ENCODE measurements at regions not wholly inside any gene's neighbourhood (a gene's known extent, or its start where the extent isn't known, plus 50 kb on each side); places are given as distances from the start of the nearest gene placed in this dataset.

DNA sequence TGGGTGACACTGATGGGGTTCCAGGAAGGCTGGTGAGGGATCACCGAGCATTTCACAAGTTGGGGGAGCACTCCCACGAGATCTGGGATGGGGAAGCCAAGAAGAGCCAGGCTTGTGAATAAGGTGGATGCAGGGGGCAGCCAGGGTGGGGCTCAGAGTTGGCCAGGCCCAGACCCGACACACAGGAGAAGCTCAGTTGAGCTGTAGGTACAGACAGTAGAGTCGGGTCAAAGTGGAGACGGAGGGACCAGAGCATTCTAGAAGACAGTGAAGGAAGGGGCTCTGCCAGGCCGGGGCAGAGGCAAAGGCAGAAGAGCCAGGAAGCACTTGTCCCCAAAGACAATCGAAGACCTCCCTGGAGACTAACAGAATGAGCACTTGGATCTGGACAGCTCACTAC, 70.9 kb upstream of the BCL11B start:
- Histone ChIP-seq H3K4me1 (ENCODE audit: insufficient read depth, low read length) (peaks cover 16% of the 10 kb centered on the region), H3K9ac (ENCODE audit: insufficient read depth, low read depth, low read length) (no peak overlapping the region), H4K20me1 (ENCODE audit: insufficient read depth, low read length) (no peaks in the 10 kb centered on the region), H3K4me3 (replicated peaks in 1 of 3; ENCODE audit: insufficient read depth in 1 of 3, low read depth in 2 of 3, low read length in 3 of 3) (no peak overlapping the region), H3K27ac (ENCODE audit: extremely low read length, insufficient read depth, low read length) (no peak overlapping the region), H3K9me3 (ENCODE audit: low read length) (no peaks in the 10 kb centered on the region), H3K4me2 (ENCODE audit: low read depth, low read length) (no peak overlapping the region), H2AFZ (ENCODE audit: low read length) (no peak overlapping the region), H3K27me3 (ENCODE audit: control insufficient read depth in 1 of 2, insufficient read depth in 2 of 2, low read length in 2 of 2) (peaks cover 0 to 34% of the 10 kb centered on the region in 2 experiments; a peak in 2 of 5 replicates), H3K36me3 (replicated peaks in 1 of 2; ENCODE audit: control insufficient read depth in 1 of 2, insufficient read depth in 2 of 2, low read length in 2 of 2) (no peaks in the 10 kb centered on the region), H3K79me2 (ENCODE audit: insufficient read depth, low read length) (no peaks in the 10 kb centered on the region)
- ChIA-PET CTCF (ENCODE audit: low intra/inter-chr PET ratio, low total read pairs) (no interaction called here), POLR2A (no interaction called here)
- WGBS (ENCODE audit: low lambda C conversion rate): 14% methylated on average over 7 of the region's 7 CpGs
- intact Hi-C loops (cut with micrococcal nuclease; ENCODE audit: unreplicated experiment): no loop called here
- TF ChIP-seq ZBTB42 (CRISPR knock-in tag; IDR thresholded peaks at IDR 0.05) (no peak), PRMT3 (CRISPR knock-in tag; IDR thresholded peaks at IDR 0.05; ENCODE audit: borderline replicate concordance, low read depth) (no peak), CCAR2 (optimal IDR thresholded peaks at IDR 0.05; ENCODE audit: low read depth, low read length) (no peak), HDAC1 (CRISPR knock-in tag; IDR thresholded peaks at IDR 0.05) (no peak), ZNF274 (CRISPR knock-in tag; IDR thresholded peaks at IDR 0.05) (no peak), SIN3A (IDR thresholded peaks at IDR 0.05; ENCODE audit: borderline replicate concordance, low read depth, low read length) (no peak), KLF11 (CRISPR knock-in tag; IDR thresholded peaks at IDR 0.05) (no peak), JDP2 (CRISPR knock-in tag; IDR thresholded peaks at IDR 0.05; ENCODE audit: borderline replicate concordance) (no peak), ZNF12 (CRISPR knock-in tag; IDR thresholded peaks at IDR 0.05) (no peak), SIN3B (IDR thresholded peaks at IDR 0.05; ENCODE audit: low read length) (no peak)
- TF ChIP-seq, protein P1, sequence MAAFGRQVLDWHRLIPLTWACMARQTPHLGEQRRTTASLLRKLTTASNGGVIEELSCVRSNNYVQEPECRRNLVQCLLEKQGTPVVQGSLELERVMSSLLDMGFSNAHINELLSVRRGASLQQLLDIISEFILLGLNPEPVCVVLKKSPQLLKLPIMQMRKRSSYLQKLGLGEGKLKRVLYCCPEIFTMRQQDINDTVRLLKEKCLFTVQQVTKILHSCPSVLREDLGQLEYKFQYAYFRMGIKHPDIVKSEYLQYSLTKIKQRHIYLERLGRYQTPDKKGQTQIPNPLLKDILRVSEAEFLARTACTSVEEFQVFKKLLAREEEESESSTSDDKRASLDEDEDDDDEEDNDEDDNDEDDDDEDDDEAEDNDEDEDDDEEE (CRISPR knock-in tag; IDR thresholded peaks at IDR 0.05): no peak
- TF ChIP-seq, protein P2, sequence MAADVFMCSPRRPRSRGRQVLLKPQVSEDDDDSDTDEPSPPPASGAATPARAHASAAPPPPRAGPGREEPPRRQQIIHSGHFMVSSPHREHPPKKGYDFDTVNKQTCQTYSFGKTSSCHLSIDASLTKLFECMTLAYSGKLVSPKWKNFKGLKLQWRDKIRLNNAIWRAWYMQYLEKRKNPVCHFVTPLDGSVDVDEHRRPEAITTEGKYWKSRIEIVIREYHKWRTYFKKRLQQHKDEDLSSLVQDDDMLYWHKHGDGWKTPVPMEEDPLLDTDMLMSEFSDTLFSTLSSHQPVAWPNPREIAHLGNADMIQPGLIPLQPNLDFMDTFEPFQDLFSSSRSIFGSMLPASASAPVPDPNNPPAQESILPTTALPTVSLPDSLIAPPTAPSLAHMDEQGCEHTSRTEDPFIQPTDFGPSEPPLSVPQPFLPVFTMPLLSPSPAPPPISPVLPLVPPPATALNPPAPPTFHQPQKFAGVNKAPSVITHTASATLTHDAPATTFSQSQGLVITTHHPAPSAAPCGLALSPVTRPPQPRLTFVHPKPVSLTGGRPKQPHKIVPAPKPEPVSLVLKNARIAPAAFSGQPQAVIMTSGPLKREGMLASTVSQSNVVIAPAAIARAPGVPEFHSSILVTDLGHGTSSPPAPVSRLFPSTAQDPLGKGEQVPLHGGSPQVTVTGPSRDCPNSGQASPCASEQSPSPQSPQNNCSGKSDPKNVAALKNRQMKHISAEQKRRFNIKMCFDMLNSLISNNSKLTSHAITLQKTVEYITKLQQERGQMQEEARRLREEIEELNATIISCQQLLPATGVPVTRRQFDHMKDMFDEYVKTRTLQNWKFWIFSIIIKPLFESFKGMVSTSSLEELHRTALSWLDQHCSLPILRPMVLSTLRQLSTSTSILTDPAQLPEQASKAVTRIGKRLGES (CRISPR knock-in tag; IDR thresholded peaks at IDR 0.05; ENCODE audit: borderline replicate concordance): no peak
- TF ChIP-seq, protein P3, sequence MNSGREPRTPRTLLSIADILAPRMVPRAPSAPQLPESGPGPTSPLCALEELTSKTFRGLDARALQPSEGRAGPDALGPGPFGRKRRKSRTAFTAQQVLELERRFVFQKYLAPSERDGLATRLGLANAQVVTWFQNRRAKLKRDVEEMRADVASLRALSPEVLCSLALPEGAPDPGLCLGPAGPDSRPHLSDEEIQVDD (CRISPR knock-in tag; IDR thresholded peaks at IDR 0.05; ENCODE audit: borderline replicate concordance): no peak
- TF ChIP-seq, protein P4, sequence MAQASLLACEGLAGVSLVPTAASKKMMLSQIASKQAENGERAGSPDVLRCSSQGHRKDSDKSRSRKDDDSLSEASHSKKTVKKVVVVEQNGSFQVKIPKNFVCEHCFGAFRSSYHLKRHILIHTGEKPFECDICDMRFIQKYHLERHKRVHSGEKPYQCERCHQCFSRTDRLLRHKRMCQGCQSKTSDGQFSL (CRISPR knock-in tag; IDR thresholded peaks at IDR 0.05): no peak
- in situ Hi-C loops (cut with HindIII; ENCODE audit: extremely low pct_ligation_motif_present, low pct_unique_long_range_greater_than_20kb): no loop called here
- ATAC-seq (no peak), FAIRE-seq (no peak), DNase-seq (ENCODE audit: low spot score) (no peak)
- no TSS peak for BruUV-seq (replicated peaks)

Measured in HepG2 (cell line).